SK-N-SH treated with all-trans-retinoic acid at 6 μM for 48 hours (cell line): ENCODE measurements at regions not wholly inside any gene's neighbourhood (a gene's known extent, or its start where the extent isn't known, plus 50 kb on each side); places are given as distances from the start of the nearest gene placed in this dataset.

Source experiments
- ATAC-seq: fragments of 200-7000 bp; cut with Tn5 transposase; 3 replicates; pipeline ENCODE4 v1.9.1; 2020; ENCODE audit warnings: mild to moderate bottlenecking, moderate library complexity
- BACH2 ChIP-seq: fragments of 250-450 bp; sonication (Bioruptor Pico); IDR thresholded peaks from 2 replicates; pipeline ENCODE4 v1.9.0; 2021; ENCODE audit warnings: mild to moderate bottlenecking, borderline replicate concordance
- GLIS3 ChIP-seq: fragments of 250-450 bp; sonication (Bioruptor Pico); IDR thresholded peaks from 2 replicates; pipeline ENCODE4 v1.5.0; 2020; ENCODE audit warnings: mild to moderate bottlenecking, moderate library complexity
- ISL1 ChIP-seq: fragments of 250-450 bp; sonication (Bioruptor Pico); IDR thresholded peaks from 2 replicates; pipeline ENCODE4 v2.1.2; 2022; ENCODE audit warnings: mild to moderate bottlenecking, moderate library complexity
- RARB ChIP-seq: fragments of 250-450 bp; sonication (Bioruptor Pico); IDR thresholded peaks from 2 replicates; pipeline ENCODE4 v1.8.0; 2021; ENCODE audit warnings: mild to moderate bottlenecking, moderate library complexity
- SNAI2 ChIP-seq: fragments of 250-450 bp; sonication (Bioruptor Pico); IDR thresholded peaks from 2 replicates; pipeline ENCODE4 v1.5.0; 2020; ENCODE audit warnings: mild to moderate bottlenecking, moderate library complexity
- TCF4 ChIP-seq: fragments of 250-450 bp; sonication (Bioruptor Pico); IDR thresholded peaks from 2 replicates; pipeline ENCODE4 v1.8.0; 2021; ENCODE audit warnings: mild to moderate bottlenecking, moderate library complexity, borderline replicate concordance
- TOX ChIP-seq: fragments of 250-450 bp; sonication (Bioruptor Pico); IDR thresholded peaks from 2 replicates; pipeline ENCODE4 v1.8.0; 2021; ENCODE audit warnings: mild to moderate bottlenecking, moderate library complexity, borderline replicate concordance
- TSHZ2 ChIP-seq: fragments of 250-450 bp; sonication (Bioruptor Pico); IDR thresholded peaks from 2 replicates; pipeline ENCODE4 v1.5.0; 2020; ENCODE audit warnings: mild to moderate bottlenecking, moderate library complexity
- ZC3H10 ChIP-seq: fragments of 250-450 bp; sonication (Bioruptor Pico); IDR thresholded peaks from 2 replicates; pipeline ENCODE4 v1.5.1; 2021; ENCODE audit warnings: mild to moderate bottlenecking, moderate library complexity
- ZFP3 ChIP-seq: fragments of 250-450 bp; sonication (Bioruptor Pico); IDR thresholded peaks from 2 replicates; pipeline ENCODE4 v1.5.0; 2020; ENCODE audit warnings: mild to moderate bottlenecking, moderate library complexity
- ZNF70 ChIP-seq: fragments of 450-650 bp; formaldehyde crosslinking; IDR thresholded peaks from 2 replicates; pipeline ENCODE4 v1.5.0; 2020; ENCODE audit warnings: mild to moderate bottlenecking, moderate library complexity
- ZNF8 ChIP-seq: fragments of 450-650 bp; formaldehyde crosslinking; IDR thresholded peaks from 2 replicates; pipeline ENCODE4 v1.5.0; 2020; ENCODE audit warnings: mild to moderate bottlenecking, moderate library complexity
- TF ChIP-seq, protein P1 (sequence below): fragments of 250-450 bp; sonication (Bioruptor Pico); IDR thresholded peaks from 2 replicates; pipeline ENCODE4 v1.8.0; 2020; ENCODE audit warnings: mild to moderate bottlenecking, moderate library complexity, borderline replicate concordance
- TF ChIP-seq, protein P2 (sequence below): fragments of 250-450 bp; sonication (Bioruptor Pico); IDR thresholded peaks from 2 replicates; pipeline ENCODE4 v1.5.1; 2020; ENCODE audit warnings: low read depth, mild to moderate bottlenecking, moderate library complexity
- TF ChIP-seq, protein P3 (sequence below): fragments of 250-450 bp; sonication (Bioruptor Pico); IDR thresholded peaks from 2 replicates; pipeline ENCODE4 v1.5.1; 2021; ENCODE audit warnings: mild to moderate bottlenecking, moderate library complexity
- TF ChIP-seq, protein P4 (sequence below): fragments of 250-450 bp; sonication (Bioruptor Pico); IDR thresholded peaks from 2 replicates; pipeline ENCODE4 v1.8.0; 2021; ENCODE audit warnings: low read depth, mild to moderate bottlenecking, moderate library complexity, borderline replicate concordance

- no peak for TF ChIP-seq GLIS3
- no peak for TF ChIP-seq BACH2 (CRISPR knock-in tag)
- no peak for TF ChIP-seq ZNF8 (CRISPR knock-in tag)
- TF ChIP-seq SNAI2 (CRISPR knock-in tag): no peak
- no peak for TF ChIP-seq ISL1 (CRISPR knock-in tag)
- TF ChIP-seq, protein P1, sequence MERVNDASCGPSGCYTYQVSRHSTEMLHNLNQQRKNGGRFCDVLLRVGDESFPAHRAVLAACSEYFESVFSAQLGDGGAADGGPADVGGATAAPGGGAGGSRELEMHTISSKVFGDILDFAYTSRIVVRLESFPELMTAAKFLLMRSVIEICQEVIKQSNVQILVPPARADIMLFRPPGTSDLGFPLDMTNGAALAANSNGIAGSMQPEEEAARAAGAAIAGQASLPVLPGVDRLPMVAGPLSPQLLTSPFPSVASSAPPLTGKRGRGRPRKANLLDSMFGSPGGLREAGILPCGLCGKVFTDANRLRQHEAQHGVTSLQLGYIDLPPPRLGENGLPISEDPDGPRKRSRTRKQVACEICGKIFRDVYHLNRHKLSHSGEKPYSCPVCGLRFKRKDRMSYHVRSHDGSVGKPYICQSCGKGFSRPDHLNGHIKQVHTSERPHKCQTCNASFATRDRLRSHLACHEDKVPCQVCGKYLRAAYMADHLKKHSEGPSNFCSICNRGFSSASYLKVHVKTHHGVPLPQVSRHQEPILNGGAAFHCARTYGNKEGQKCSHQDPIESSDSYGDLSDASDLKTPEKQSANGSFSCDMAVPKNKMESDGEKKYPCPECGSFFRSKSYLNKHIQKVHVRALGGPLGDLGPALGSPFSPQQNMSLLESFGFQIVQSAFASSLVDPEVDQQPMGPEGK (CRISPR knock-in tag): no peak
- TF ChIP-seq, protein P2, sequence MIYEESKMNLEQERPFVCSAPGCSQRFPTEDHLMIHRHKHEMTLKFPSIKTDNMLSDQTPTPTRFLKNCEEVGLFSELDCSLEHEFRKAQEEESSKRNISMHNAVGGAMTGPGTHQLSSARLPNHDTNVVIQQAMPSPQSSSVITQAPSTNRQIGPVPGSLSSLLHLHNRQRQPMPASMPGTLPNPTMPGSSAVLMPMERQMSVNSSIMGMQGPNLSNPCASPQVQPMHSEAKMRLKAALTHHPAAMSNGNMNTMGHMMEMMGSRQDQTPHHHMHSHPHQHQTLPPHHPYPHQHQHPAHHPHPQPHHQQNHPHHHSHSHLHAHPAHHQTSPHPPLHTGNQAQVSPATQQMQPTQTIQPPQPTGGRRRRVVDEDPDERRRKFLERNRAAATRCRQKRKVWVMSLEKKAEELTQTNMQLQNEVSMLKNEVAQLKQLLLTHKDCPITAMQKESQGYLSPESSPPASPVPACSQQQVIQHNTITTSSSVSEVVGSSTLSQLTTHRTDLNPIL (CRISPR knock-in tag): no peak
- TF ChIP-seq, protein P3, sequence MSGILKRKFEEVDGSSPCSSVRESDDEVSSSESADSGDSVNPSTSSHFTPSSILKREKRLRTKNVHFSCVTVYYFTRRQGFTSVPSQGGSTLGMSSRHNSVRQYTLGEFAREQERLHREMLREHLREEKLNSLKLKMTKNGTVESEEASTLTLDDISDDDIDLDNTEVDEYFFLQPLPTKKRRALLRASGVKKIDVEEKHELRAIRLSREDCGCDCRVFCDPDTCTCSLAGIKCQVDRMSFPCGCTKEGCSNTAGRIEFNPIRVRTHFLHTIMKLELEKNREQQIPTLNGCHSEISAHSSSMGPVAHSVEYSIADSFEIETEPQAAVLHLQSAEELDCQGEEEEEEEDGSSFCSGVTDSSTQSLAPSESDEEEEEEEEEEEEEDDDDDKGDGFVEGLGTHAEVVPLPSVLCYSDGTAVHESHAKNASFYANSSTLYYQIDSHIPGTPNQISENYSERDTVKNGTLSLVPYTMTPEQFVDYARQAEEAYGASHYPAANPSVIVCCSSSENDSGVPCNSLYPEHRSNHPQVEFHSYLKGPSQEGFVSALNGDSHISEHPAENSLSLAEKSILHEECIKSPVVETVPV (CRISPR knock-in tag): no peak
- no peak for TF ChIP-seq TCF4
- no peak for ATAC-seq
Measured at GRCh38 chr18:67179726-67180125, 336.8 kb downstream of the DSEL start.

- no peak for ATAC-seq
- TF ChIP-seq ZNF8 (CRISPR knock-in tag): no peak
- no peak for TF ChIP-seq ISL1 (CRISPR knock-in tag)
- TF ChIP-seq, protein P4, sequence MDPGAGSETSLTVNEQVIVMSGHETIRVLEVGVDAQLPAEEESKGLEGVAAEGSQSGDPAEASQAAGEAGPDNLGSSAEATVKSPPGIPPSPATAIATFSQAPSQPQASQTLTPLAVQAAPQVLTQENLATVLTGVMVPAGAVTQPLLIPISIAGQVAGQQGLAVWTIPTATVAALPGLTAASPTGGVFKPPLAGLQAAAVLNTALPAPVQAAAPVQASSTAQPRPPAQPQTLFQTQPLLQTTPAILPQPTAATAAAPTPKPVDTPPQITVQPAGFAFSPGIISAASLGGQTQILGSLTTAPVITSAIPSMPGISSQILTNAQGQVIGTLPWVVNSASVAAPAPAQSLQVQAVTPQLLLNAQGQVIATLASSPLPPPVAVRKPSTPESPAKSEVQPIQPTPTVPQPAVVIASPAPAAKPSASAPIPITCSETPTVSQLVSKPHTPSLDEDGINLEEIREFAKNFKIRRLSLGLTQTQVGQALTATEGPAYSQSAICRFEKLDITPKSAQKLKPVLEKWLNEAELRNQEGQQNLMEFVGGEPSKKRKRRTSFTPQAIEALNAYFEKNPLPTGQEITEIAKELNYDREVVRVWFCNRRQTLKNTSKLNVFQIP (CRISPR knock-in tag): no peak
- TF ChIP-seq, protein P2 (CRISPR knock-in tag): no peak
- no peak for TF ChIP-seq TOX (CRISPR knock-in tag)
- TF ChIP-seq, protein P1 (CRISPR knock-in tag): no peak
- no peak for TF ChIP-seq ZFP3
- no peak for TF ChIP-seq ZC3H10 (CRISPR knock-in tag)
- TF ChIP-seq, protein P3 (CRISPR knock-in tag): no peak
- no peak for TF ChIP-seq TCF4
- no peak for TF ChIP-seq ZNF70 (CRISPR knock-in tag)
- no peak for TF ChIP-seq GLIS3
- TF ChIP-seq, all 23 proteins: peak for 0
Measured at GRCh38 chr18:67159662-67160061, 356.9 kb downstream of the DSEL start.

- ATAC-seq: no peak
- no peak for TF ChIP-seq RARB (CRISPR knock-in tag)
- TF ChIP-seq, protein P2 (CRISPR knock-in tag): no peak
- TF ChIP-seq, protein P1 (CRISPR knock-in tag): no peak
- TF ChIP-seq ZNF70 (CRISPR knock-in tag): no peak
- TF ChIP-seq, protein P3 (CRISPR knock-in tag): no peak
- TF ChIP-seq TSHZ2 (CRISPR knock-in tag): no peak
- TF ChIP-seq BACH2 (CRISPR knock-in tag): no peak
- no peak for TF ChIP-seq TCF4
Measured at GRCh38 chr18:67154979-67155378, 361.5 kb downstream of the DSEL start.
